Activated naive CD4-positive, alpha-beta T cell (primary cell): ENCODE measurements at regions not wholly inside any gene's neighbourhood (a gene's known extent, or its start where the extent isn't known, plus 50 kb on each side); places are given as distances from the start of the nearest gene placed in this dataset.

ENCODE experiments used
- DNase-seq, 4 experiments: peaks; one replicate each; lab custom pipeline; 2025; lab: John Stamatoyannopoulos, UW

DNA sequence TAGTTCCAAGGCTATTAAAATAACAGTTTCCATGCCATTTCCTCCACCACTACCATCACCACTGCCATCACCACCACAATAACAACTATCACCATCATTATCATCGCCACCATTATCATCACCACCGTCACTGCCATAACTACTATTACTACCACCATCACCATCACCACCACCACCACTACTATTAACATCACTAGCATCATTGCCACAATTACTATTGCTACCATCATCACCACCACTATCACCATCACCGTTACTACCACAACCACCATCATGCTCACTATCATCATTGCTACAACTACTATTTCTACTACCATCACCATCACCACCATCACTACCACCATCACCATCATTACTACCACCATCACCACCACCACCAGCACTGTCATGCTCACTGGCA lies 185.9 kb upstream of the MAF start:
- DNase-seq = no peak

DNA sequence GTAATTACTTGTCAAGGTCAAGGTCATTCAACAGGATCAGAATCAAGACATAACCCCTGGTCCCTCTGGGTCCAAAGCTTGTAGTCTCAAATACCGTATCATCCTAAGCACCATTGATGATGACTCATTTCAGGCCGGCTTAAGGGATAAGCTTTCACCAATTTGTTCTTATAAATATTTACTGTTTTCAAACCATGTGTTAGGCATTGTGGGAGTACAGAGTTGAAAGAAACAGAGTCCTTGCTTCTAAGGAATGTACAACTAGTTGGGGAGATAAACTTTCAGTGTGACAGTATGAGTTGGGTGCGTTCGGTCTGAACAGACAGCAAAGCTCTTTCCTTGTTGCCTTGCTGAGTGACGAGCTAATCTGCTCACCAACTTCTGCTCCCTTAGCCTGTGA lies 183.5 kb upstream of the MAF start:
- no peak for DNase-seq

DNA sequence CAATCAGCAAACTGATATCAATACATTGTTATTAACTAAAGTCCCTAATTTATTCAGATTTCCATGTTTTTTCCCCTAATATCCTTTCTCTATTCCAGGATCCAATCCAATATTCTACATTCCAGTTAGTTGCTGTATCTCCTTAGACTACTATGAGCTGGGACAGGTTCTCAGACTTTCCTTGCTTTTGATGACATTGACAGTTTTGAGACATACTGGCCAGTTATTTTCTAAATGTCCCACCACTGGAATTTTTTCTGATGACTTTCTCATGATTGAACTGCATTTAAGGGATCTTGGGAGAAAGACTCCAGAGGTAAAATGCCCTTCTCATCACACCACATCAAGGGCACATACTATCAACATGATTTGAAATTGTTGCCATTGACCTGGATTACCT lies 177.1 kb upstream of the MAF start:
- no peak for DNase-seq

DNA sequence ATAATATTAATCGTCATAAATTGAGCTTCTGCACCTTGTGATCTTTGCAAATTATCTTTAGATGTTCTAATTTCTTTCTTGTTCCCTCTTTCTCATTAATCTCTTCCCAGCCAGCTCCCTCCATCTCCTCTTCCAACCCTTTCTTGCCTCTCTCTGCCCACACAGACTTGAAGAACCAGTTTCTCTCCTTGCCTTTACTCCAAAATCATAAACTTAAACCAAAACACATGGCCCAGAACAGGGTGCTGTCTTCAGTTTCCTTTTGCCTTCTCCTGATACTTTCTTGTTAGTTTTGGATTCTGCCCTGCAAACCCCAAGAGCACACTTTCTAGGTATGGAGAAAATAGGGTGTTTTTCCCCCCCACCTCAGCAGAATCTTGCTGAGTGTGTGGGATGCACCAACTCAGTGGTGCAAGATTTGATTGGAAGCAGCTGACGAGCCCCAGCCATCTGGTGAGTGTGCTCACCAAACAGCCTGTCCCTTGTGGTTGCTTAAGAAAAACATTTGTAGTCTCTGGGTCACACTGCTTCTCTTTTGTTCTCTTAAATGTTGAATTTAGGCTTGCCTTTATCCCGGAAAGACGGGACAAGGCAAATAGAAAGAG lies 175.8 kb upstream of the MAF start:
- no peak for DNase-seq

DNA sequence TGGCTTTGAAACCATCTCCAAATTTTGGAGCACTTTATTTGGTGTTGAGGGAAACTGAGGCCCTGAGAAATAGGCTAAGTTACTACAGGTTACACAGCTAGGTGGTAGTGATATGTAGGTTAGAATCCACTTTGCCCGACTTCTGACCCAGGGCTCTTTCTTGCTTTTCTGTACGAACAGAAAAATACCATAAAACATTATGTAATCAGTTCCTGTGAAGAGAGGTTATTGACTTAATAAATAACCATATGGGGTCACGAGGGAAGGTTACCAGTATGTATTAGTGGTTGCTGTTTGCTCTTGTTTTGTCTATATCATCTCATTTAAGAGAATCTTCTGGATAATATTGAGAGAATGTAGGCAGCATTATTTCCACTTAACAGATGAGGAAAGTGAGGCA lies 172.2 kb upstream of the MAF start:
- no peak for DNase-seq

DNA sequence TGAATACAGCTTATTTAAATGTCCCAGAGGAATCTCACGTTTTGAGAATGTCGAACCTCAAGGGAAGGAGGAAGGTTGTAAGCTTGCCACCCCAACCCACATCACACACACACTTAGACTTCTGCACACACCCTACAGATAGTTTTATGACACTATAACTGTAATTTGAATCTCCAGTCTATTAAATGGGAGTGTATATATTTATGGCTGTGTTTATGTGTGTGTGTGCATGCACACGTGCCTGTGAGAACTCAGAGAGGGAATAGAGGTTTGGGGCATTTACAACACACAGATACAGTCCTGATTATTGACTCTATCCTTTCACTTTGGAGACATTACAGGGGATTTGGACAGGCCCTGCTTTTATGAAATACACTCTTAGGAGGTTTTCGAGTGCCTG lies 171.5 kb upstream of the MAF start:
- no peak for DNase-seq

DNA sequence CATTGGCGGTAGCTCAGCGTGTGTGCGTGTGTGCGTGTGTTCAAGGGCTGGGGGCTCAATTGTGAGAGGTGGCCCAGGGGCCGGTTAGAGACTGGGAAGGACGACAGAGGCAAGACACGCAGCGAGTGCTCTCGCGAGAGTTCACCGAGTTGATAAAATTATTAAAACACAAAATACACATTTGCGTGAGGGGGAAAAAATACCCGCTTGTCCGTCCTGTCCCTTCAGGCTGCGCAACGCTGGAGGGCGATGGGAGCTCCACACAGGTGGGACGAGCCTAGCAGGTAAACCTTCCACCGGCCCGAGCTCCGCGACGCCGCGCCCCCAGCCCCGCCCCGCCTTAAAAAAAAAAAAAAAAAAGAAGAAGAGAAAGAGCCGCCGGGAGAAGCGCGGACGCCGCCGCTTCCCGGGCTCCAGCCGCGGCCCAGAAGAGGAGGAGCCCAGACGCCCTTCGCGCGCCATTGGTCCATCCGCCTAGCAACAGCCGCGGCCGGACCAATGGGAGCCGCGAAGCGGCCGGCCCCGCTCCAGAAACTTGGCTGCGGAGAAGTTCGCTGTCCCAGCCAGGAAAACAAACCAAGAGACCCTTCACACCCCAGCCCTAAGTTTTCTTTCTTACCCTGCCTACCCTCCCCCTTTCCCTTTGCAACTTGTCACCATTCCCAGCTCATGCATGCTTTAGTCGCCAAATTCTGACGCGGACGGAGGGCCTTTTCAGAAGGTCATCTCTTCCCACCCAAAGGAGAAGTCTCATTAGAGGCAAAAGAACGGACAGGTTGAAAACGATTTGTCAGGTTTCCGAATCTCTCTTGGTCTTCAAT lies 169.9 kb upstream of the MAF start:
- DNase-seq = peak in 2 of 4 experiments; percentile 3 to 33

DNA sequence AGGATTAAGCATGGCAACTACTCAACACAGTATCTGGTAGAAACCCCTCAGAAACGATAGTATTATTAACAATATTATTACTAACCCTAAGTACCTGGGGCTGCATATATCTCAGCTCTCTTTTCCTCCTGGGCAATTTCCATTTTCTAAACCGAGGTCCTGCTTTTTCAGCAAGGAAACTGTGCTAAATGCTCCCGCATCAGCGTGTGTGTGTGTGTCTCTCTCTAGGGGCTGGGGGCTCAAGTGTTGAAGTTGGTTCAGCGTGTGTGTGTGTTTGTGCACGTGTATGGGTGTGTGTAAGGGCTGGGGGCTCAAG lies 169.3 kb upstream of the MAF start:
- DNase-seq = no peak

DNA sequence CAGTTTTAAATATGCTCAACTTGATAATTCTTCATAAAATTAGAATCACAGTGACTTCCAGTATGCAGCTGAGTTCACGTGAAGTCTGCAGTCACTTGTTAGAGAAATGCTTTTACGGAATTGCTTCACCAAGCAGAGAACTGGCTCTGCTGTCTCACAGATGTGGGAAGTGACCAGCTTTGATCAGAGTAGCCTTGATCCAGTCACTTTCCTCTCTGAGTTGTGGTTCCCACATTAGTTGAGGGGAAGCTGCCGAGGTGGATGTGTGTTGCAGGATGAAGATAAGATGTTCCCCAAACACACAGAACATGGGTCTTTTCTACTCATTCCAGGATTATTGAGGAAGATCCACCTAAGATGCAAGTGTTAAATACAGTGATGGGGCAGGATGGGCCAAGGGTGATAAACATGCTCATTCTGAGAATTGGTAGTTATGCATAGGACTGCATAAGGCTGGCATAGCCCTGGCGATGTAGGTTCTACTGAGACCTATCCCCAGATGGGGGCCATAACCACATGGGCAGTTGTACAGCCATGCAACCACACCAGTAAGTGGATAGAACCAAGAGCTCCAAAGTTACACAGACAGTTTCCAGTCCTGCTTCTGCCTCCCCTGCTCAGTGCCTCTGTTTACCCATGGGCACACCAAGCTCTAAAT lies 168.9 kb upstream of the MAF start:
- DNase-seq = no peak

DNA sequence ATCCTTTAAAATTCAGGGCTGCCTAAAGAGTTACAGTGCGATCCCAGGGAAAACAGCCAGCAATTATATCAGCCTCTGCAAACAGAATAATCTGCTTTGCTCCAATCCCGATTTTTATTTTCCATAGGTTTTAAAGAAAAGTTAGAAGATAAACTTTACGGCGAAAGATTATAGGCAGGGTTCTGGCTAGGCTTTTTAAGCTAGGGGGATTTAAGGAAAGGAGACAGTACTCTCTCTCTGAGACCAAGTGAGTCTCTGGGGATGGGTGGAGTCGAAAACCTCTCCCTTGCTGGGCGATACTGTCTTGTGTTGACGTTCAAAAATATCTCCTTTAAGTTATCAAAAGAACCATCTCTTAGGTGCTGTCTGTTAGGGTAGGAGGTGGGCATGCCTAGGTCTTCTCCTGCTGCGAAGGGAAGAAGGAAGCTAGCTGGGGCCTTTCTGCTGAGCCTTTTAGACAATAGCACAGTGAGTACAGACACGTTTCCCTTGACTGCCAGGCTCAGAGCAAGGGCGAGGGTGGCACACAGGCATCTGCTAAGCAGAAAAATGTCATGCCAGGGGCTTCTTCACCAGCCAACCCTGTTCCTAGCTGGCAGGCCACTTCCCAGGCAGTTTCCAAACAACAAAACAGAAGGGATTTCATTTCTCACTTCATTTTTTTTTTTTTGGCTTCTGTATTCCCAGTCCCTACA lies 167.9 kb upstream of the MAF start:
- no peak for DNase-seq

DNA sequence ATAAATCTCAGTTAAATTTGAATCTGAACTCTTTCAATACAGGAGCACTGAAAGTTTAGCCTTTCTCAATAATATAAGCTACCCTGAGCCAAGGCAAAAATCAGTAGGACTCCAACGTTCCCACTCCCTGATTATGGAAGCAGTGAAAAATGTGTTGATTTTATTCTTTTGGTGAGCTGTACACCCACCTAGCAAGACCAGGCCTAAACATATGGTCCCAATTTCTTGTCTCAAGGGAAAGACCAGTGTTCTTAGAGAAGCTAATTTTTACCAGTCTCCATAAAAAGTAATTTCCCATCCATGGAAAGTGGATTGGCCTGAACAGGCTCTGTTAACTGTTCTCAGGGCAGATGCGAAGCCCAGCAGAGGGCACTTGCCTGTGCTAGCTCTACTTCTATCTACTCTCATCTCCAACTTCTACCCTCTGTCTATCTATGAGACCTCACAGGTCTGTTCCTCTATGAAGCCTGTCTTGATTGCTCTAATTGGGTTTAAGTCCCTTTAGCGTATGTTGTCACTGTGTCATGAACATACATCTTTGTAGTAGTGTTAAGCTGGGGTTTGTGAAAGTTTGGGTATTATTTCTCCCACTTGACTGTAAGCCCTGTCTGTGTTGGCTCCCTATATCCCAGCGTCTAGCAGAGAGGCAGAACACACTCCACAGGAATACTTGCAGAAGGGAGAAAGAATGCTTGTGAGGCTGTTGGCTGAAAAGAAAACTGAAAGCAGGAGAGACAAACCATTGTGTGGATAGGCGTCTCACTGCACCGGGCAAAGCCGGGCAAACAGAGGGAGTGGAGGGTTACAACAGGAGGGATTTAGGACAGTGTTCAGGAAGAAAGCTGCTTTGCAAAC lies 167.1 kb upstream of the MAF start:
- no peak for DNase-seq

DNA sequence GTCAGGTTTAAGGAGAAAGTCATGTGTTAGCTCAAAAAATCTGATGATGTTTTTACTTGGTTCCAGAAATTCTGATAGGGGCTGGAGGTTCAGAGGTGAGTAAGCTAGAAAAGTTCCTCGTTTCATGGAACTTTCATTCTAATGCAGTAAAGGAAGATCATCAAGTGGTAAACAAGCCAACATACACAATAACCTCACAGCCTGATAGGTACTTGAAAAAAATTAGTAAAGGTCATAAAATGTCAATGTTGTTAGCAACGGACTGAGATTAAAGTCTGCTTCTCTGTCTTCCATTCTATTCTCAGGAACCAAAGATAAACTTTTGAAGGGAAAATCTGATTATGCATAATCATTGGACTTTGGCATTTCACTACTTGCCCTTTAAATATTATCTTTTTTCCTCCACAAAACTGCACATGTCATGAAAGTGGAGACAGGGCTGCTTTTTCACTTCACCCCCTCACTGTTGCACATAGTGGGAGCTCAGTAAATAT lies 165.4 kb upstream of the MAF start:
- DNase-seq = no peak

DNA sequence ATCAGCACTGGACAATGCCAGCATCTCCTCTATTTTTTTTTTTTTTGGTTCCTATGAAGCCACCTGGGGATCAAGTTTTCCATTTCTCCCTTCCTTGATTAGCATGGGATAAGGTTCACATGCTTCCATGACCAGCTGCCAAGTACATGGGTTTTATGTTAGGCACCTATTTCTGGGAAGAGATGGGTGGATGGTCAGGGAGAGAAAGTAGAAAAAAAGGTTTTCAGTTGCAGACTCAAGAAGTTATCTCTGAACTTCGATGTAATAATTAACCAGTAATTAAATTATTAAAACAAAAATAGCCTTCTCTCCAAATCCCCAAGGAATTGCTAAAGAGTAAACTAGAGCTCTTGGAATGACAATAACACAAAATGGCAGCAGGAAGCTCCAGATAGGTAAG lies 164.9 kb upstream of the MAF start:
- no peak for DNase-seq

DNA sequence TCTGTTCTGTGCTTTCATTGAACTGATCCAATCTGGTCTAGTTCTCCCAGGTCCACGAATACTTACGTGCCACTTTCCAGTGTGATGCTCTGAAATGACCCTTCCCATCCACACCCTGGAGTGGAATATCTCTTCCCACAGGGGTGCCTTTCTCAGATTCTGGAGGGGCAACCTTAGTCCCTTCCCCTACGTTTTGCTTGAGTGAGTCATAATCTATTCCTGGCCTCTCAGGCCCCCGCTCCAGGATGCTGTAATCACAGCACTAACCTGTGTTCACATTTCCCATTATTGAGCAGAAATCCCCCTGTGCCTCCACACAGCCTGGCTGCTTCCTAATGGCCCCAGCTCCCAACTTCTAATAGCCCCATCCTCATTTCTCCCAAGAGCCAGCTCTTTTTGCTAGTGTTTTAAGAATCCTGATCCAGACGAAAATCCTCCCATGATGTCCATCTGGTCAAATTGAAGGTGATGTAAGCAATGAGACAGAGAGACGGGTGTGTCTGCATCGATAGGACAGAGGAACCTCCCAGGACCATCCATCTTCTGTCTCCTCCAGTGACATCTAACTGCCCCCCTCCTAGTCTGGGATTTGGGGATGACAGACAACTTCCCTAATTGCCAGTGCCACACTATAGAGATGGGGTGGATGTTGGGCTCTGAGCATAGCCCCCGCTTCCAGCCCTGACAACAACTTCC lies 164.0 kb upstream of the MAF start:
- DNase-seq = no peak

DNA sequence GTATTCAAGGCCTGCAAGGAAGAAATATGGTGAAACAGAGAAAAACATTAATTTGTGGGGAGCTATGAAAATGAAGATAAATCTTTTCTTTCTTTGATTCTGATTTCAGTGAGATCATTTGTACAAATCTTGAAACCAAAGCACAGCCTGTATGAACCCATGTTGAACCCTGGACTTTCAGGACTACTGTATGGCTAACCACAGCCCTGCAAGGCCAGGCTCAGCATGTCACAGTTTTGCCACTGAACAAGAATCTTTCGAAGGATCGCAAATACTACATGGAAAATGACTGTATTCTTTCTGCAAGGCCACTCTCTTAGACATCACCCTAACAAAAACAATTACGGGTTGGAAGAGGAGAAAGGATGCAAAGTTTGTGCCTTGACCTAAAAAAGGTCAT lies 161.7 kb upstream of the MAF start:
- DNase-seq = no peak

DNA sequence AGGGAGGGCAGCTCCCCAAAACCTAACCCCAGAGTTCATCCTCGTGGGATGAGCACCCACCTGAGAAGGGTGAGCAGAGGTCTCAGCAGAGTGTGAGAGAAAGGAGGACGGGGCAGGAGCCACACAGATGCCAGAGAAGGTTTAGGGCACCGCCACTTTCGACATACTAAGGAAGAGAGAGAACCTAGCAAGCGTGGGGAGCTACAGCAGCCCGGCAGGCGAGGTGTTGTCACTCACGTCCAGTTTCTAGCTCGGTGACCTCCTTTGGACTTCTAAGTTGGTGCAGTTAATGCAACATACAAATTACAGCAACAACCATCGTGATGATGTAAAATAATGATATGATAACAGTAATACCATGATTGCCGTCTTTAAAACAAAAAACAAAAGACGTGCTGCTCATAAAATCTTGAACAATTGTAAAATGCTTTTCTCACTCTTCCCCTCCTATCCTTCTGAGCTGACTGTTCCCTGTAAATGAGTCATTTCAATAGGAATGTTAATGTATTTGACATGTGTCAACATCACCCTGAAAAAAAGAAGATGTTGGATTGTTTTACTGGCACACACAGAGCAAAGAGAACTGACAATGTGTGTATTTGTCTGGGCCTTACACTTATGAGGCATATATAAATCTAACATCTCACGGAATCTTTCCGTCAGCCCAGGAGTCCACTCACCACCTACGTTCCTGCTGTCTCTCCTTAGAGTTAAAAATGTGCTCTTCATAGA lies 158.2 kb upstream of the MAF start:
- DNase-seq = no peak

DNA sequence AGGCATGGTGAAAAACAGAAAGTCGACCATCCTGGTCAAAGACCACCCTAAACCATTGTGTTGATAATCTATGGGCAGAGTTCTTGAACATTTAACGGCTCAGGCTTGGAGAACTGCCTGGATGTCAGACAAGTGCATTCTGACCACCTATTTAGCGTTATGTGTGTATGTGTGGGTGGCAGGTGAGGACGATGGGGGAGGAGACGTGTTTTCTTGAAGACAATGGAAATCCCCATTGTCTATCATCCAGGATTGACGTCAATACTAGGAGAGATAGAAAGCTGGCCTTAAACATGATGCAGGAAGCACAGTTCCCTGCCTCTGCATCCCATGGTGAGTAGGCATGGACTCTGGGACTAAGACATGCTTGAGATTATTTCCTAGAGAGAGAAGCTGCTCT lies 157.4 kb upstream of the MAF start:
- DNase-seq = no peak

DNA sequence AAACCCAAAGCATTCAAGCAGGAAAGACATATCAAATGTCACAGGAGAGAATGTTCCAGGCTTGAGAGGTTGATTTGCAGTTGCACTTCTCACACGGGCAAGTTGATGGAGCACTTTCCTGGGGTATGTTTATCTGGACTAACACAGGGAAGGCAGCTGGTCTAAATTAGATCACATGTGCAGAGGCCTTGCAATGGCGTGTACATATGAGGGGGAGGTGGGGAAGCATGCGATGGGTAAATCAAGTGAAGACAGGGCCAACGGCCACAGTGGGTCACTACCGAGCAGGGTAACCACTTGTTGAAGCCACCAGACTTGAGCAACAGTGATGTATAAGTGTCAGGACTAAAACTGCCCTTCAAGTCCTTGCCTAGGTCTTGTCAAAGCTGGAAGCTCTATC lies 156.6 kb upstream of the MAF start:
- no peak for DNase-seq

DNA sequence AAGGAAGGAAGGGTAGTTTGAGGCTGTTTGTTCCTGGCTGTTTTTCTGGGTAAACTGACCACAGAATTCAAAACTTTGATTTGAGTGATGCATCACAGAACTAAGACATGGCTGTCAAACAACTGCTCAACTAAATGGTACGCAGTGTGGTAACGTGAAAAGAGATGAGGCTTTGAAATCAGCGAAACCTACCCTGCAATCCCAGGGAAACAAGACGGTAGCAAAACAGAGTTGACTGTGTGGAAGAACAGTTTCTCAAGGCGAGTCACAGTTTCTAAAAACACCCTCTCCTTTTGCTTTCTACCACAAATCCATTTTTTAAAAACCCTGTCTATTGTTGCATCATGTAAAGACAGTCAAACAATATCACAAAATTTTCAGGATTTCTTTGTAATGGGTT lies 156.0 kb upstream of the MAF start:
- no peak for DNase-seq

DNA sequence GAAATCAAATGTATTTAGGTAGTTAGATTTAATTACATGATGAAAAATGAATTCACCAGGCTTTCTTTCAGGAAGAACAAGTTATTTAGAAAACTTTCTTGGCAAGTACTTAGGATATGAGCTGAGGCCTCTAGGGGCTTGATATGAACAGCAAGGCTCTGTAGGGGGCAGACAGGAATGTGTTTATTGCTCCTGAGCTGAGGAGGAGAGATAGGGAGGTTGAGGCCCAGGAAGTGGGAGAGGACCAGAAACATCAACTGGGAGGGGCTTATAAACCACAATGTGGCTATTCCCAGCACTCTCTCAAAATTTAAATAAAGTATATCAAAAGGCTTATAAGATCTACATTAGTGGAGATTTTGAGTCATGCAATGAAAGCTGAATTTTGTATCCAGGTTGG lies 154.0 kb upstream of the MAF start:
- DNase-seq = no peak

DNA sequence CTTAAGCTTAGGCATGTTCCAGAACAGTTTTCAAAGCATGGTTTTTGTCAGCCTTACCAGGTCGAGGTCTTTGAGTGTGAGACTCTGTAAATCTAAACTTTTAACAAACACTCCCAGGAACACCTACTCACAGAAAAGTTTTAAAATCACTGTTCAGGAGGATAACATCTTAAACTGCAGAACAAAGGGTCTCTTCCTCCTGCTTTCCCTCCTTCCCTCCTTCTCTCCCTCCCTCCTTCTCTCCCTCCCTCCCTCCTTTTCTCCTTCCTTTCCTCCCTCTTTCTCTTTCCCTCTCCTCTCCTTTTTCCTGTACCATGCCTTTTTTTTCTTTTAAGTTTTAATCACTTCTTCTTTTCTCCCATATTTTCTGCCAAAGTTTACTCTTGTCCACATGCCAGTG lies 153.5 kb upstream of the MAF start:
- DNase-seq = no peak
